Kidney glomerular epithelial cell (primary cell): ENCODE measurements at regions not wholly inside any gene's neighbourhood (a gene's known extent, or its start where the extent isn't known, plus 50 kb on each side); places are given as distances from the start of the nearest gene placed in this dataset.

Source experiments
- DNase-seq: peaks from one replicate; lab custom pipeline; 2025; lab: John Stamatoyannopoulos, UW

DNA sequence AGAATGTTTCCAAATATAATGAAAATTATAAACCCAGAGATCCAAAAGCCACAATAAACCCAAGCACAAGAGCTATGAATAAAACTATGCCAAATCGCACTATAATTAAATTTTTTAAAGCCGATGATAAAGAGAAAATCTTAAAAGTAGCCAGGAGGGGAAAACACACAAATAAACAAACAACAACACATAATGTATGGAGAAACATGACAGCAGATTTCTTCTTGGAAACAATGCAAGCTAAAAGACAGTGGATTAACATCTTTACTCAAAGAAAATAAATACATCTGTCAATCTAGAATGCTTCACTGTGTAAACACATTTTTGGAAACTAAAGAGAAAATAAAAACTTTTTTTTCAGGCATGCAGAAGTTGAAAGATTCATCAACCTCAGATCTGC is 53.0 kb upstream of the SMOX start:
- DNase-seq: no peak

GRCh38 chr20:4091490-4092479 is 56.8 kb upstream of the SMOX start:
- DNase-seq: peak; percentile 12

GRCh38 chr20:4090756-4091489 is 57.7 kb upstream of the SMOX start:
- DNase-seq: peak; percentile 19

DNA sequence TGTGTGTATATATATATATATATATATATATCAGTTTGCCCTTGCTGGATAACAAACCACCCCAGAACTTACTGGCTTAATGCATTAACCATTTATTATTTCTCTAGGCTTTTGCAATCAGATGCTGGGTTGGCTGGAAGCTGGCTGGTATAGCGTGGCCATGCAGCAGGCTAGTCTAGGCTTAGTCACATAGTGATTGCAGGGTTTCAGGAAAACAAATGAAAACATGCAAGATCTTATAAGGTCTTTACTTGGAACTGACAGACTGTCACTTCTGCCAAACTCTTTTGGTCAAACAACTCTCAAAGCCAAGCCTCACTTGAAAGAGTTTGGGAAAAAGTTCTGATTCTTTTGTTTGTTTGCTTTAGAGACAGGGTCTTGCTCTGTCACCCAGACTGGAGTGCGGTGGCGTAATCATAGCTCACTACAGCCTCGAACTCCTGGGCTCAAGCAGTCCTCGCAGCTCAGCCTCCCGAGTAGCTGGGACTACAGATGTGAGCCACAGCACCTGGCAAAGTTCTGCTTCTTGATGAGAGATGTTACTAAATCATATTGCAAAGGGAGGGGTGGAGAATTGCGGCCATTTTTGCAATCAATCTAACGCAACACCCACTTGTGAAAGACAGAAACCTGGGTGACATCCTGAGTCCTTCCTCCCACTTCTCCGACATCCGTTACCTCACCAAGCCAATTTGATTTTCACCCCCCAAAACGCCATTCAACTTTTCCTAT is 58.7 kb upstream of the SMOX start:
- DNase-seq: no peak

- no peak for DNase-seq
These were observed 59.9 kb upstream of the SMOX start for GRCh38 chr20:4088766-4089165.

GRCh38 chr20:4087923-4088322 is 60.7 kb upstream of the SMOX start:
- no peak for DNase-seq

DNA sequence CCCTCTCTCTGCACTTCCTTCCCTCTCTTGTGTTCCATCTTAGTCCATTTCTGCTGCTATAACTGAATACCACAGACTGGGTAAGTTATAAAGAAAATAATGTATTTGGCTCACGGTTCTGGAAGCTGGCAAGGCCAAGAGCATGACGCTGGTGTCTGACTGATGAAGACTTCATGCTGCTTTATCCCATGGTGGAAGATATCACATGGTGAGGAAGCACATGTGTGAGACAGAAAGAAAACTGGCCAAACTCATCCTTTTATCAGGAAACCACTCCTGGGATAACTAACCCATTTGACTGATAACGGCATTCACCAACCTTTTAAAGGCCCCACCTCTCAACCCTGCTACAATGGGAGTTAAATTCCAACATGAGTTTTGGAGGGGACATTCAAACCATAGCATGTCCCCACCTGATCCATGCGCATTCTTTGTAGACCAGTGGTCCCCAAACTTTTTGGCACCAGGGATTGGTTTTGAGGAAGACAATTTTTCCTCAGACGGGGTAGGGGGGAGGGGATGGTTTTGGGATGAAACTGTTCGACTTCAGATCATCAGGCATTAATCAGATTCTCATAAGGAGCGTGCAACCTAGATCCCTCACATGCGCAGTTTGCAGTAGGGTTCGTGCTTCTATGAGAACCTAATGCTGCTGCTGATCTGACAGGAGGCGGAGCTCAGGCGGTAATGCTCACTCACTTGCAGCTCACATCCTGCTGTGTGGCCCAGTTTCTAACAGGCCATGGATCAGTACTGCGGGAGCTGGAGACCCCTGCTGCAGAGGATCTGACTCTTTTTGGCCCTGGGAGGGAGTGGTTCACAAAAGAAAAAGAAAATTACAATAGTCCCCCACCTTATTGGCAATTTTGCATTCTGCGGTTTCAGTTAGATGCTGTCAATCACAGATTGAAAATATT is 61.6 kb upstream of the SMOX start:
- DNase-seq: no peak

- no peak for DNase-seq
These were observed 63.9 kb upstream of the SMOX start for GRCh38 chr20:4084721-4085120.

DNA sequence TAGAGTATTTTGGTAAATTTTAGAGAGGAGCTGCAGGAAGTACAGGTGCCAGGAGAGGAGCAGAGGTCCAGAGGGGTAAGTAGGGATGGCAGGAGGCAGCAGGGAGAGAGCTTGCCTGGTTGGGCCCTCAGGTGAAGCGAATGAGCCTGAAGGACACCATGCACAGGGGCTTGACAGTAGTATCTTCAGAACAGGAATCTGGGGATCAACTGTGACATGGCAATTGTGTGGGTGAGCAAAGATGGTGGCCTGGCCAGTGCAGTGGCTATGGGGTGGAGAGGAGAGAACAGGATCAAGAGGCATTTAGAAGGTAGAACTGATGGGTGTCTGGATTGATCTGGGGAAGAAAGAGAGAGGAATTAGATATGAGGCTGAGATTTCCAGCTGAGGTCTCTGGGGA is 64.5 kb upstream of the SMOX start:
- DNase-seq: no peak

GRCh38 chr20:4083098-4083865 is 65.3 kb upstream of the SMOX start:
- no peak for DNase-seq

GRCh38 chr20:4082406-4083097 is 66.1 kb upstream of the SMOX start:
- no peak for DNase-seq

DNA sequence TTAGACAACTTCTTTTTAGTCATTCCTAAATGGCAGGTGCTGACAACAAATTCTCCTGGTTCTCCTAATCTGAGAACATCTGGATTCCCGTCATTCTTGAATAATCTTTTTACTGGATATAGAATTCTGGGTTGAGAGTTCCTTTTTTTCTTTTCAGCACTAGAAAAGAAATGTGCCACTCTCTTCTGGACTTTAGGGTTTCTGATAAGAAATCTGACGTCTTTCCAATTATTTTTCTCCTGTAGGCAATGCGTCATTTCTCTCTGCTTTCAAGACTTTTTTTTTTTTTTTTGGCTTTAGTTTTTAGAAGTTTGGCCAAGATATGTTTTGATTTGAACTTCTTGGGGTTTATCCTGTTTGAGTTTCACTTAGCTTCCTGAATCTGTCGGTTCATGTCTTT is 66.1 kb upstream of the RNF24 start:
- DNase-seq: no peak

DNA sequence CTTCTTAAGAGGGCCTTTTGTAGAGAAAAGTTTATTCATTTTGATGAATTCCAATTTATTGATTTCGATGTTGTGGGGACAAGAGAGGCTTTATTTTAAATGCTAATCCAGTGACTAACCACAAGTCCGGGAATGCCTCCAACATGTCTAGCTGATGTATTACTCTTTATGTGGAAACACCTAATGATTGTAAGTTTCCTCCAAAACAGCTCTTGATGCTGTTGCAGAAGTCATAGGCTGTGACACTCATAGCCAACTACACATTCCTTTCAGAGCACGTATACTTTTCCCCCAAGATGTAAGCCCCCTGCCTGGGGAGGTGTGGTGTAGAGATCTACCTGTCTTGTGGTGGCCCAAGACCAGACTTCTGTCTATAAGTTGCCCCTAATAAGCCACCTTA is 61.3 kb upstream of the RNF24 start:
- DNase-seq: no peak

- no peak for DNase-seq
These were observed 60.7 kb upstream of the RNF24 start for GRCh38 chr20:4076033-4076432.

- DNase-seq: no peak
These were observed 59.6 kb upstream of the RNF24 start for GRCh38 chr20:4074877-4075455.

DNA sequence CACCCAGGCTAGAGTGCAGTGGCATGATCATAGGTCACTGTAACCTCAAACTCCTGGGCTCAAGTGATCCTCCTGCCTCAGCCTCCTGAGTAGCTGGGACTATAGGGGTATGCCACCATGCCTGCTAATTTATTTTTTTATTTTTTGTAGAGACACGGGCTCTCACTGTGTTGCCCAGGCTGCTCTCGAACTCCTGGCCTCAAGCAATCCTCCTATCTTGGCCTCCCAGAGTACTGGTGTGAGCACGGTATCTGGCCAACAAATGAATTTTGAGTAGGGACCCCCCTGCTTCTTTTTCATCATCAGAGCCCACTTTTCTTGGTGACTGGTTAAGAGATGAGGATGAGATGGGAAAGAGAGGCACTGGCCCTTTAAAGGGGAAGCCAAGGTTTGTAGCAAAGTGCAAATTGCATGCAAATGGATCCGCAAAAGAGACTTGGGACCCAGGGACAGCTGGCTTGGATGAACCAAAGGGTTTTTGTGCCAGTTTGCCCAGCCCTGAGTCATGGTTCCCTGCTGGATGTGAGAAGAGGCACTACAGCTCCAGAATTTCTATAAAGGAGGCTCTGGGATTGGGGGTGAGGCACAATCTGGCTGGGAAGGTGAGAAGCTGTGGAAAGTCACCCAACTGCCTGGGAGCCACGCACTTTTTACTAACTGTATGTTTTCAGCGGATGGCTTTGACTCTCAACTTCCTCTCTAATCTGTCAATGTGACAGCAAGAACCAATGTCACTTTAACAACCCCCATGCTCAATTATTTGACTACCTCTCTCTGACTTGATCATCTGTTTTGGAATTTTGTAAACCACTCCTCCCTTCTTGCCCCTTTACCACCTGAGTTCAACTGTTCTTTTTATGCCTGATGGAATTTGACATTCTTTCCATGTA is 58.7 kb upstream of the RNF24 start:
- no peak for DNase-seq

DNA sequence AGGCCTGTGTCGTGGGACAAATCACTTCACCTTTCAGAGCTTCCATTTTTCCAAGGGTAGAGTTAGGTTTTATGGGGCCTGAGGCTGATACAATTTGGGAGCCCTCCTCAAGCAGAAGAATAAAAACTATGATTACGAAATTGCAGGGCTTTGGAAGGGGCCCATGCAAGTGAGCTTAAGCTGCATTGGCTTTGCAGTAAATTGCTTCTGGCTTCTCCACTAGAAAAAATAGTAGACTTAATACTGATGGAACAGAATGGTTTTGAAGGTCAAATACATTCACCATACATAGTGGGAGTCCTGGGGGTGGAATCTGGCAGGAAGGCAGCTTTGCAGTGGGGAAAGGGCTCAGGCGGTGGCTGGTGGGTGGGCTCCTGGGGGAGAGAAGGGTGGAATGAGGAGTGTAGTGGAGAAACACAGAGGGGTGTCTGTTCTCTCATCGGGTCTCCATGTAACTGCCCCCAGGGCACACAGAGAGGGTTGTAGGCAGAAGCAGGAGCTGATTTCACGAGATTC is 55.9 kb upstream of the RNF24 start:
- DNase-seq: no peak
